GM18873 (cell line): ENCODE measurements at regions not wholly inside any gene's neighbourhood (a gene's known extent, or its start where the extent isn't known, plus 50 kb on each side); places are given as distances from the start of the nearest gene placed in this dataset.

Experiments
- ATAC-seq: cut with Tn5 transposase; IDR thresholded peaks from one replicate; pipeline ENCODE4 v1.9.1; 2021; ENCODE audit warnings: mild to moderate bottlenecking, moderate library complexity, moderate number of reproducible peaks; ENCODE audit not compliant: unreplicated experiment, low FRiP score

DNA sequence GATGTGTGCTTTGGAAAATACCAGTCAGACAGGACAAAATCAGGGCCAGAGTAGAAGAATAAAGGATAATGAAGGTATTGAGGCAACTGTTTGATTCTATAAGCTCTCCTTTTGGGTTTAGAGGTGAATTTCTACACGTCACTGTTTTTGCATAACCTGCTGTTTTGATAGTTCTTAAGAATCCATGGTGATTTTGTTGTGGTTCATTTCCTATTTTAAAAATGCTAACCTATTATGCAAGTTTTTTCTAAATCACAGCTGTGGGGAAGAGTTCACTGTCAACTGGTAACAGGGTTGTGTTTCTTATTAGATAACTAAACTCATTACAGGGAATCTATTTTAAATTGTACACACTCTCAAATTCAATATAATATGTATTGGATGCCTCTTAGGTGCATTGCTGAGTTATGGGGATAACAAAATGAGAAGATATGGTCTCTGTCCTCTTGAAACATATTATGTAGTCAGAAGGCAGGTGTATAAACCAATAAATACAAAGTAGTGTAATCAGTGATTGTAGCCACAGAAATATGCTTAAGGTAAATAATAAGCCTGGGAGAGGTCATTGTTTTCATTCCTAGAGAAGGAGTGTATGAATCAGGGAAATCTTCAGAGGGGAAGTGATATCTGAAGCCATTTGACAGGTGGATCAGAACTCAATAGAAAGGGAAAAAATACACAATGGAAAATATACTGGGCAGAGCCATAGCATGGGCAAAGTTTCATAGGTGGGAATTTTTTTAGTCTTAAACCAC, 192.5 kb downstream of the FAT3 start:
- ATAC-seq, result no peak

DNA sequence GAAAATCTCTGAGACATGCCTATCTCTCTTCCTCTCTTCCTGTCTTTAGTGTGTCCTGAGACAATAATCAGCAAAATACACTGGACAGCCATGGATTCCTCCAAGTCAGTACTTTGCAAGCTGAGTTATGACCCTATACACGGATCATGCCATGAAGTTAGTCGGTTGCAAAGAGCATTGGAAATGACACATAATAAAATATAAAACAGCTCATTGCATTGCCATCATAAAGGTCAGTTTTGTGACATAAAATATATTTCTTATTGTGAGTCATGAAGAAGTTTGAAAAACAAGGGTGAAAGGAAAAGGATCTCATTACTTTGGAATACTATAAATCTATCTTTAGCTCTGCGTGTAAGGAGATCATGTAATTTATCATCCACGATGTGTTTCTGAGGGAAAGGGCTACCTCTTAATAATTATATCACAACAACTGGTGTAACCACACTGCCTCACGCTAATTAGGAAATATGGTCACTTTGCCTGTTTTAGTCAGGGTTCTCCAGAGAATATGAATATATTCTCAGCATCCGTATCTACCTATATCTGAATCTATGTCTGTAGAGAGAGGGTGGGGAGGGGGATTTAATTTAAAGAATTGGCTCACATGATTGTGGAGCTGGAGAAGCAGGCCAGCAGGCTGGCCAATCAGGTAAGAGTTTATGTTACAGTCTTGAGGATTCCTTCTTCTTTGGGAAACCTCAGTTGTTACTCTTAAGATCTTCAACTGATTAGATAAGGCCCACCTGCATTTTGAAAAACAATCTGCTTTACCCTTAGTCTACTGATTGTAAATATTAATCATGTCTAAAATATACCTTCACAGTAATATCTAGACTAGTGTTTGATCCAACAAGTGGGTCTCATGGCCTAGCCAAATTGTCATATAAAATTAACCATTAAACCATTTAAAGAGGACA, 198.8 kb downstream of the FAT3 start:
- no peak for ATAC-seq

GRCh38 chr11:92424281-92424680, 199.7 kb downstream of the FAT3 start:
- no peak for ATAC-seq

DNA sequence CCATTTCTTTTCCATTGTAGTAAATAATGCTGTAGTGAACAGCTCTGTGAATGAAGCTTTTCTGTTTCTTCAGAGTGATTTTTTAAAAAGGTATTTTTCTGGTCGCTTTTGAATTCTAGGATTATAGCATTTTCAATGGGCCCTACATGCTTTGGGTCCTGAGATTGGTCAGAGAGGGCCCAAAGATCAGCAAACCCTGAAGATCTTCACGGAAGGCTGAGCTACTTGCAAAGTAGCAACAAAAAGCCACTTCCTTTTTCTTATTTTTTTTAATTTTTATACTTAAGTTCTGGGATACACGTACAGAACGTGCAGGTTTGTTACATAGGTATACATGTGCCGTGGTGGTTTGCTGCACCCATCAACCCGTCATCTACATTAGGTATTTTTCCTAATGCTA, 200.5 kb downstream of the FAT3 start:
- no peak for ATAC-seq

DNA sequence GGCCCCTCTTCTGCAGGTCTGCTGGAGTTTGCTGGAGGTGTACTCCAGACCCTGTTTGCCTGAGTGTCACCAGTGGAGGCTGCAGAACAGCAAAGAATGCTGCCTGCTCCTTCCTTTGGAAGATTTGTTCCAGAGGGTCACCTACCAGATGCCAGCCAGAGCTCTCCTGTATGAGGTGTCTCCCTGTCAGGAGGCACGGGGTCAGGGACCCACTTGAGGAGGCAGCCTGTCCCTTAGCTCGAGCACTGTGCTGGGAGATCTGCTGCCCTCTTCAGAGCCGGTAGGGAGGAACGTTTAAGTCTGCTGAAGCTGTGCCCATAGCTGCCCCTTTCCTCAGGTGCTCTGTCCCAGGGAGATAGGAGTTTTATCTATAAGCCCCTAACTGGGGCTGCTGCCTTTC, 207.9 kb downstream of the FAT3 start:
- no peak for ATAC-seq

DNA sequence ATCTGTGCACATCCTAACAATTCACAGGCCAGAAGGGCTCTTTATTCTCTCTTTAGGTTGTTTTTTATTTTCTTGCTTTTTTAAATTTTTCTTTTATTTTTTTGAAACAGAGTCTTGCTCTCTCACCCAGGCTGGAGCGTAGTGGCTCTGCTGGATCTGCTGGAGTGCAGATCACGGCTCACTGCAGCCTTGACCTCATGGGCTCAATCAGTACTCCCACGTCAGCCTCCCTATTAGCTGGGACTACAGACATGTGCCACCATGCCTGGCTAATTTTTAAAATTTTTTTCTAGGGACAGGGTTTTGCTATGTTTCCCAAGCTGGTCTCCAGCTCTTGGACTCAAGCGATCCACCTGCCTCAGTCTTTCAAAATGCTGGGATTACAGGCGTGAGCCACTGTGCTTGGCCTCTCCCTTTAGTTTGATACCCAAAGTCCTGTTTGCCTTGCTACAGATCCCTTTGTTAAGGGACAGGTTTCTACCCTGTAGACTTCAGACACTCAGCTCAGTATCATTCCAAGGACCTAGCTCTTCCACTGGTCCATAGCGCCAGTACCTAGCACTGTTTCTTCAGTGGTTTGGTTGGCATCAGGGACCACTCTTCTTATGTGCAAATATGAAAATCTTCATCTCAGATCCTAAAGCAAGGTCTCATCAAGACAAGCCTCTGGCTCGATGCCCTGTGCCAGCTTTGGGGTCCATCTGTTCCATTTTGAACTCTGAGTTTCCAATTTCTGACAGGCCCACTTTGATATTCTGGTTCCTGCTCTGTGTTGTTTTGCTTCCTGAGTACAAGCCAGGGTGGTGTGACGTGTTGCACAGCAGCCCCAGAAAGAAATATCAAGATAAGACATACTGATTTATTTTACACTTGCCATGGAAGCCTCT, 211.7 kb downstream of the FAT3 start:
- ATAC-seq, result no peak

DNA sequence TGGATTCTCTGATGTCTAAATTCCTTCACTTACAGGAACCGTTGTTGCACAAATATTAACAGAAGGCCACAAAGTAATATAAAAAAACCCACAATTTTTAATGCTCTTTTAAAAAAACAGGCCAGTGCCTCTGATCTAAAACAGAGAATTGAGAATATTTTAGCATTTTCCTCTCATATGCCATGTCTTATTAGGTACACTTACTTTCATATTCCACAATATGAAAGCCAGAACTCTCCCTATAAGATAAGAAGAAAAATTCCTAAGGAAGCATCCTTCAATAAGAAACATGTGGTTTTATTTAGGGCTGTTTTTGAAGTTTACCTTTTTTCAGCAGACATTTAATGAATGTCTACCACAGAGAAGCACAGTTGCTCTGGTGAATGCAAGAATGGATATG, 214.5 kb downstream of the FAT3 start:
- ATAC-seq, result no peak

DNA sequence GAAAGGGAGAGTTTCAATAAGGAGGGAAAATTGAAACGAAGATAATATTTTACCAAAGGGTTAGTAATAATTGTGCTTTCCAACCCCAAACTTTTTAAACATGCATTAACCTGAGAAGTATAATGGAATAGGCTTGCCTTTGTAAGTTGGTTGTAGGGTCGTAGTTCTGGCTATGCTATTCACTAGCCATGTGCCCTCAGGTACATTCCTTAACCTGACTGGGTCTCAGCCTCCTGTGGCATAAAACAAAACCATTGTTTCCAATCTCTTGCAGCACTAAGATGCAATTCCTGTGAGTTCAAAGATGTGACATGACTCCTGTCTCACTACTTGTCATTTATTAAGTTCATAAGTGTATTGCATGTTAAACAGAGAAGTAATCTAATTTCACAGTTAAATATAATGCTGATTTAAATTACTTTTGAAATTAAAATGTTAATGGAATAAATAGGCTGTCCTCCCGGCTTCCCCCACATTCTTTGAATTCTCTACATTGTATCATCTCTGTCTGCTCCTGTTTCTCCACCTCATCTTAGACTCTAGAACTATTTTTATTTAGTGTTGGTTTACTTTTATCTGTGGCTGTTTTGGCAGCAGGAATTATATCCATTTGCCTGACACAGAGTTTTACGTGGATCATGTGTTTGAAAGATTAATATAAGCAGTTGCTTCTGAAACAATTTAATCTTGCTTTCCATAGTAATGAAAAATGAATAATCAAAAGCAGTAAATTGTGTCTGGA, 216.3 kb downstream of the FAT3 start:
- ATAC-seq, result no peak

DNA sequence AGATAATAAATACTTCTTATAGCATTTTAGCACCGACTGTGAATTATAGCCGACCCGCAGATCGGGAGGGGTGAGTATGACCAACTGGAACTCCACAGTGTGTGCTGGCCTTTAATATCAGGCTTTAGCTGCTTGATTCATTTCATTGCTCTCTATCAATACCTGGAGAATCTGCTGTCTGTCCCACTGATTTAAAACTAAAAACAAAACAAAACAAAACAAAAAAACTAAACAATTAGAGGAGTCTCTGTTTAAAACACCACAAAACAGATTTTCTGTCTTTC, 216.8 kb downstream of the FAT3 start:
- no peak for ATAC-seq

DNA sequence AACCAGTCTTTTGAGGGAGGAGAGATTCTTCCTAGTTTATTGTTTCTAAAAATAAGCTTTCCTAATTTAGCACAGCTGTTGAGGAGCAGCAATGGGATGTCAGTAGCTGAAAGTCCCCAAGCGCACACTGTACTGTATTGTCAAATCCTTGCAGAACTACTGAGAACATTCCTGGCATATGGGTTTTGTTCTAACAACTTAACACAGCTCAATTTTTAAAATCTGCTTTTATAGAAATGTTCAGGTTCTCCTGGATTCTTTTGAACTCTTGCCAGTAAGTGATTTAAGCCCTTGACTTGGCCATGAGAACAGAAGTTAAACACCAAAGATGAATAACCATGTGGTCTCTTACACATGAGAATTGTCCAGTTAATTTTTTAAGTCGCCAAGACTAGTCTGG, 218.6 kb downstream of the FAT3 start:
- ATAC-seq, result no peak

DNA sequence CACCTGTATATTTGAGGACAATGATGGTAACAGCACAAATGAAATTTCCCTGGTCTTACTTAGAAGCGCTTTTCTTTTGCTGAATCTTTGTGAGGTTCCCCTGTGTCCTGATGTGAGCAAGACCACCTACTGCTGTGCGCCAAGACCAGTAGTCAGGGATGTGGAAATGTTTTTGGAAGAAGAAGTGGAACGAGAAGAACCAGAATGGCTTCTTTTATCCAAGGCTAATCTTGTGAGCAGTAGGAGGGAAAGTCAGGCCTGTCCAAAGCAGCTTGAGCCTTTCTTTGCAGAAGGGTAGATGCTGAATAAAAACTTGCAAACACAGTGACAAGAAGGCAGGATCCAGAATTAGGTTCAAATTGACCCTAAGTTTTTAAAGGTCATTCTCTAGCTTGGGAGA, 223.0 kb downstream of the FAT3 start:
- no peak for ATAC-seq

GRCh38 chr11:92449222-92449621, 224.6 kb downstream of the FAT3 start:
- ATAC-seq, result no peak

DNA sequence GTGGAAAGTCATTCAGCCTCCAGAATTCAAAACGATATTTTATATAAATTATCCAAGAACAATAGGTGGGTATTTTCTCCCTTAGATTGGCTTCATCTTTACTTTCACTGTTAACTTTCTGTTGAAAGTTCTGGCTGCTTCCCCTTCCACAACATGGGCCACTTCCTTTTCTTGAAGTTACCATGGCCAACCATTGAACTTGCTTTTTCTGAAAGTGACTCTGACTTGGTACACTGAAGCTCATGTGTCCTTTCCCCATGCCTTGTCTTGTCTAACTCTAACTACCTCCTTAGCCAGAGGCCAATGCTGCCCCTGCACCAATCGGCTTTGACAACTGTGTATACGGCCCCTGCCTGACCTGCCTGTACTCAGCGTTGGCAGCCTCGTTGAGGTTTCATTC, 225.2 kb downstream of the FAT3 start:
- ATAC-seq, result no peak

DNA sequence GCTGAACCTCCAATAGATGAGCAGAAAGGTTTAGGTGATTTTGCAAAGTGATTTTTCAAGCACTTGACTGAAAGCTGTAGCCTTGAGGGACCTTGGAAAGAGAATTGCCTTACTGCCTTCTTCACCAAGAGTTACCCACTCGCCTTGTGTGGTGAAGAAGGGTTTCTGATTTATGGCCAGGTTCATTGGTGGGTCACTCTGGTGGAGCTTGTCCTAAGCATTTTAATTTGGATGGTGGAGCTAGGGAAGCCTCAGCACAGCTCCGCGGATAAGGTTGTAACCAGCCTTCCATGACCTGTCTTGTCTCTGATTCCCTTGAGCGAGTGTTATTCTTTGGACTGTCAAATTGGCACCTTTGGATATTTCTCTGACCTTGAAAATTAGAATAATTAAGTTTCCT, 226.4 kb downstream of the FAT3 start:
- ATAC-seq, result no peak

DNA sequence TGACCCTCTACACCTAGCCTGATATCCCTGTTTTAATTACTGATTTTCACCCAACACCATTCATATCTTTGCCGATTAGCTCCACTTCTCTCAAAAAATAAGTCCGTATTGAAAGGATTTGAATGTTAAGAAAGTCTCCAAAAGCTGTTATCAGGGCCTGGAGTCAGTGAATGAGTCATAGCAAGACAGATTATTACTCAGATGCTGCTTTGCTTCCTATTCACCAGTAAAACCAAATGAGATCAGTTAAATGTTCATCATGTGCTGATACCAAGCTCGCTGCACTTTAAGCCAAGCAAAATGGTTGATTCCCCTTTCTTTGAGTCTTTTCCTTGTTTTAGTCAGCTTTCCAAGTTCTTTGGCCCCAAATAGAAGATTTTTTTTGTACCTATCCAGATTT, 228.4 kb downstream of the FAT3 start:
- no peak for ATAC-seq

DNA sequence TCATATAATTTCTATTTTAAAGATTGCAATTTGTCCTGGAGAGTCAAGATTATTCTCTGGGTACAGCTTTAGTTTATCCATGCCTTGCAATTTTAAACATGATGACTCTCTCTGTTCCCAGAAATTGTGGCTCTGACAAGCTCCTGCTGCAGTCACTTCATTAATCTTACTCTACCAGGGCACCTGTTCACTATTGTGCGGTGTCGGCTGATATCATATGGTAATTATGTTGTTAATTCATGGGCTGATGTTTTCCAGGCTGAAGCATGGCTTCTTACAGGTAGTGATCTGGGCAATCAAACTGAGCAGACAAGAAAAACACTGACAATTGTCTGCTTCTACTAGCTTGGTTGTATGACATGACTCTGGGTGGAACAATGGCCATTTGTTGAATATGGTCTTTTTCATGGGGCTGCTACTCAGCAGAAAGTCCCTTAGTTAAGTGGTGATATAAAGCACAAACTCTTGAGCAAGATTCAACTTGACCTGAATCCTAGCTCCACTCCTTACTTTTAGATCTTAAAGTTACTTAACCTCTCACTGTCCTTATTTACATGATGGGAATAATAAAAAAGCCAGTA, 230.7 kb downstream of the FAT3 start:
- ATAC-seq, result no peak

DNA sequence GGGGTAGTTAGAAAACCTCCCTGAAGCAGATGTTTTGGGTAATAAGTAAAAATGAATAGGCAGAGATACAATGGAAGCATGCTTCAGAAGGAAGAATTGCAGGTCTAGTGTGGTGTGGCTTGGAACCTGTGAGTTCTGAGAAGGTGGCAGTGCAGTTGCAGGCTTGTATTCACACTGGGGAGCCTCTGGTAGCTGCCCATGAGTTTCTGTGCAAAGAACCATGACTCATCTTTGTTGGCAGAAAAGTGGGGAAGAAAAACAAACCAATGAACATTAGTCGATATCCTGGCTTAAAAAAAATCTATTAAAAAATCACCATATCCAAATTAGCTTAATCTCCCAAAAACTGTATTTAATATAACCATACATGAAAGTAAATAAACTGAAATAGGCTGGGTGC, 232.6 kb downstream of the FAT3 start:
- ATAC-seq, result no peak

DNA sequence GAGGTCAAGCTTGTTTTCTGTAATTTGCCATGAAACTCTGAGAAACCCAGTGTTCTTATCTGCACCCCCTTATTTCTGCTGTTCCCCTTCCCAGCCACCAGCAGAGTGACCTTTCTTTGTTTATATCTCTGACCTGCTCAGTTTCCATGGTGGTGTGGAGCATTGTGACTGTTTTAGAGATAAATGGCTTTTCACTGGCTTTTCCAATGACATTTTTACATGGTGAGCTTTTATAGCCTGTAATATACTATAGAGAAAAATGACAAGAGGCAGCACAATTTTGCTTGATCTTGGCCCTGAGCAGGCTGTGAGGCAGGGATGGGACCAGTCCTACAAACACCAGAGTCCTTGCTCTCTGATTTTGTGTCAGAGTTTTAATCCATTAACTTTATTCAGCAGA, 233.9 kb downstream of the FAT3 start:
- ATAC-seq, result no peak

DNA sequence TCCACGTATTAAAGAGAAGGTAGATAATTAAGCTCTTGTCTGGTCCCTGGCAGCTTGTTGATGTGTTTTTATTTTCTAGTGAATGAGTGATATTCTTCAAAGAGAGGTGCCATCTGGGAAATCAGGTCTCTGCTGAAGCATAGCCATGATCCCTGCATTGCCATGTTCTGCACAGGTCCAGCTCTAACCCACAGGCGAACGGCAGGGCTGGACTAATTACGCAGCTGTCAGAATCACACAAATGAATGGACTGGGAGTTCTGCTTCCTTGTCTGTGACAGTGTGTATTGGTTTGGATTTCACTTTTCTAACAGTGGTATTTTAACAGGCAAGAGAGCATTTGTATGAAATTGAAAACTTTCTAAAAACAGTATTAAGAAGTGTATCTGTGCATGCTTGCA, 235.6 kb downstream of the FAT3 start:
- ATAC-seq, result no peak

- ATAC-seq, result no peak
Observed at GRCh38 chr11:92461447-92461846, 236.8 kb downstream of the FAT3 start.
